ENCODE measurements at regions not wholly inside any gene's neighbourhood (a gene's known extent, or its start where the extent isn't known, plus 50 kb on each side); places are given as distances from the start of the nearest gene placed in this dataset.

GRCh38 chr6:10259671-10260070 is 155.2 kb downstream of the TFAP2A start:
- intact Hi-C loops (cut with micrococcal nuclease) (no loop called here), dilution Hi-C loops (cut with MboI; ENCODE audit: extremely low pct_ligation_motif_present, low sequenced_read_pairs) (no loop called here)
- DNase-seq (ENCODE audit: low read depth, low spot score) (no peak), FAIRE-seq (no peak)
- H4K20me1 ChIP-seq (replicated peaks; ENCODE audit: control insufficient read depth, extremely low read depth, insufficient read depth, low read length) = no peaks in the 10 kb centered on the region
- H3K9me3 ChIP-seq (replicated peaks; ENCODE audit: control insufficient read depth, insufficient read depth, low read length) = peaks cover 2% of the 10 kb centered on the region
- H3K79me2 ChIP-seq (ENCODE audit: control insufficient read depth, insufficient read depth, low read length) = no peaks in the 10 kb centered on the region
- no peaks in the 10 kb centered on the region for H3K4me1 ChIP-seq (ENCODE audit: control insufficient read depth, extremely low read depth, insufficient read depth, low read length)
- no peaks in the 10 kb centered on the region for H3K36me3 ChIP-seq (ENCODE audit: control insufficient read depth in 2 of 2, extremely low read depth in 1 of 2, insufficient read depth in 2 of 2, low read length in 2 of 2)
- no peaks in the 10 kb centered on the region for H3K27me3 ChIP-seq (ENCODE audit: control insufficient read depth in 2 of 2, insufficient read depth in 2 of 2, low read length in 2 of 2)
- no peak overlapping the region for H2AFZ ChIP-seq (ENCODE audit: low read depth, low read length)
- no peak overlapping the region for H3K27ac ChIP-seq (ENCODE audit: insufficient read depth, low read depth, low read length)
- no peak for TF ChIP-seq POLR2A (IDR thresholded peaks at IDR 0.05; ENCODE audit: low read depth, low read length)
- no peak for TF ChIP-seq GATA2 (IDR thresholded peaks at IDR 0.05; ENCODE audit: insufficient read depth, insufficient read length, low read depth, low read length)
- TF ChIP-seq POLR2AphosphoS5 (IDR thresholded peaks at IDR 0.05; ENCODE audit: insufficient read depth, low read depth, low read length) = no peak
- no peak for TF ChIP-seq MAX (IDR thresholded peaks at IDR 0.05; ENCODE audit: insufficient read depth, insufficient read length)
- no peak for TF ChIP-seq FOS (IDR thresholded peaks at IDR 0.05; ENCODE audit: borderline replicate concordance, insufficient read depth, low read length)
- no peak for TF ChIP-seq CTCF (IDR thresholded peaks at IDR 0.05; ENCODE audit: extremely low read depth in 1 of 2, insufficient read depth in 1 of 2, low read depth in 1 of 2, low read length in 2 of 2)
- no peak for TF ChIP-seq MYC (IDR thresholded peaks at IDR 0.05; ENCODE audit: low read depth, low read length)
- no peak for TF ChIP-seq EZH2 (IDR thresholded peaks at IDR 0.05; ENCODE audit: borderline replicate concordance, low read depth, low read length, severe bottlenecking)
- no peak for TF ChIP-seq JUN (IDR thresholded peaks at IDR 0.05; ENCODE audit: borderline replicate concordance, insufficient read depth, insufficient read length, low read depth)
- POLR2A ChIA-PET = no interaction called here
- H3K4me2 ChIP-seq (ENCODE audit: insufficient read depth, low read length) = no peak overlapping the region
- CTCF ChIA-PET = no interaction called here
- H3K4me3 ChIP-seq (replicated peaks in 1 of 3; ENCODE audit: insufficient read depth in 1 of 3, low read depth in 1 of 3, low read length in 3 of 3) = no peak overlapping the region
- H3K9ac ChIP-seq (replicated peaks; ENCODE audit: extremely low read depth, insufficient read depth, low read length) = no peak overlapping the region
- BruUV-seq (replicated peaks) = no TSS peak
- no peaks in the 10 kb centered on the region for H3K9me1 ChIP-seq (replicated peaks; ENCODE audit: control insufficient read depth, extremely low read depth, insufficient read depth, low read length)
